Posterior vena cava (tissue), 2 donors: ENCODE measurements at regions not wholly inside any gene's neighbourhood (a gene's known extent, or its start where the extent isn't known, plus 50 kb on each side); places are given as distances from the start of the nearest gene placed in this dataset.

Source experiments
- DNase-seq: peaks from one replicate; pipeline ENCODE4 v3.0.0-alpha.2; 2020; ENCODE audit warnings: low spot score
- intact Hi-C, 2 donors: fragments of 100-400 bp; cut with DNase I; formaldehyde crosslinking; loops; one replicate each; pipeline versions ENCODE4 v1.14.1 to v1.14.2; 2022 to 2023
- donor health status: DM: yes; HTN: yes; CAD: no.
- donor health status: DM: yes; HTN: yes; CAD: no.

DNA sequence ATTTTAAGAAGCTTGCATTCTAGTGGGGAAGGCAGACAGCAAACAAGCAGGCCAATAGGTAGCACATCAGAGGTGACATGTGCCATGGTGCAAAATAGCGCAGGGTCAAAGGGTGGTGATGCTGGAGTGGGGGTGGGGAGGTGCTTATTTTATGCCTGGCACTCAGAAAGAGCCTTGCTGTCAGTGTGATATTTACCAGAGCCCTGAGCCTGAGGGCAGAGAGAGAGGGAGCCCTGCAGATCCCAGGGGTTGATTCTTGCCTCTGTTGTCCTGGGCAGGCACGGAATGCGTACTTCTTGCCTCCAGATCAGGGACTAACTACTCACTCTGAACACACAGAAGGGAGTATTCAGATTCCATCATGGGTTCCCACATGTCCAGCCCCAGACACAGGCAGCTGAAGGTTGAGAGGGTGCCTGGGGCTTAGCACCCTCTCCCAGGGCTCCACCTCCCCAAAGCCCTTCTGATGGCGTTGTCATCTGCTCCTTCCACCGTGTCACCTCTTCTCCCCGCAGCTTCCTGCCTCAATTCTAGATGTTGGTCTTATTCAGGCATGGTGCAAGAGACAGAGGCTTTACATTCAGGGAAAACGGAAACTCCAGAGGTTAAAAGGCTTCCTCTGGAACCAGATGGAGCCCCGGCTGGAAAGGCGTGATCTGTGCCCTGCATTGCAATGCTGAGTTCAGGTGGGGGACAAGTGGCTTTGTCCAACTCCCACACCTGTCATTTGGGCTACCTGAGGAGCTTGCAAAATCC is 252.3 kb downstream of the HAUS1 start:
- intact Hi-C loops: no loop called here
- DNase-seq: no peak

GRCh38 chr18:46360102-46360699 is 256.0 kb downstream of the HAUS1 start:
- intact Hi-C loops: no loop called here
- no peak for DNase-seq

DNA sequence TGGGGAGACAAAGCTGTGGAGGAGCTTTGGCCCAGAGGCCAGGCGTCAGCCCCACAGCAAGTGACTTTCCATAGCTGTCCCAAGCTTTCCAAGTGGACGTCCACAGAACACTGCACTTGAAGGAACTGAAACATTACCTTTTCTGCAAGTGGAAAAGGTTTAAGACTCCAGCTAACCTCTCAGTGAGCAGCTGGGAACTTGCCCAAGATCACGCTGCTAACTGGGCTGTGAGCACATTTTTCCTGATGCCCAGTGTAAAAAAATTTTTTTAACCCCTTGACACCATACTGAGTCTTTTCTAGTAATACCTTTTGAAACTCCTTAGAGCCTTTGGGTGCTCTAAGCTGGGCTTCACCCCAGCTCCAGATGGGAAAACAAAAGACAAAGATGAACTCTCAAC is 256.7 kb downstream of the HAUS1 start:
- intact Hi-C loops: no loop called here

DNA sequence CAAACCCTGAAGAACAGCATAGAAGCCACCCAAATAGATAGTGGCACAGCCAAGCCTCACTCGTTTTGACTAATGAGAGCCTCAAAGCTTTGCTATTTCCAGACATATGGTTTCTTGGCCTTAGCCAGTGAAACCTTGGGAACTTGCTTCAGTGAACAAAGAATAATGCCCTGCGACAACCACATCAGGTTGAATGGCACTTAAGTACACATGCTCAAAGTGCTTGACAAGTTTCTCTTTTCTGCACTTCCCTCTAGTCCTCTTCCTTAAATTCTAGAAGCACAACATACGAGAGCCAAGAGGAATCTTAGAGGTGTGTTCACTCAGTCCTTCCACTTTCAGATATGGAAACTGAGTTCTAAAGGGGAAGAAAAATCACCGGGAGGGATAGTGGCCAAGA is 258.3 kb downstream of the HAUS1 start:
- no peak for DNase-seq
- intact Hi-C loops: no loop called here

More for the DNA sequence above, 256.7 kb downstream of the HAUS1 start:
- DNase-seq: no peak

GRCh38 chr18:46364048-46364447 is 259.9 kb downstream of the HAUS1 start:
- intact Hi-C loops: no loop called here
- DNase-seq: no peak

- DNase-seq: peak; percentile 28
- intact Hi-C loops: no loop called here
Observed at GRCh38 chr18:46366201-46366600, 262.0 kb downstream of the HAUS1 start.

- DNase-seq: no peak
- intact Hi-C loops: no loop called here
Observed at GRCh38 chr18:46366751-46367376, 262.7 kb downstream of the HAUS1 start.

GRCh38 chr18:46369323-46369722 is 265.1 kb downstream of the HAUS1 start:
- intact Hi-C loops: no loop called here
- DNase-seq: no peak

- DNase-seq: no peak
- intact Hi-C loops: no loop called here
Observed at GRCh38 chr18:46370898-46371297, 266.7 kb downstream of the HAUS1 start.

DNA sequence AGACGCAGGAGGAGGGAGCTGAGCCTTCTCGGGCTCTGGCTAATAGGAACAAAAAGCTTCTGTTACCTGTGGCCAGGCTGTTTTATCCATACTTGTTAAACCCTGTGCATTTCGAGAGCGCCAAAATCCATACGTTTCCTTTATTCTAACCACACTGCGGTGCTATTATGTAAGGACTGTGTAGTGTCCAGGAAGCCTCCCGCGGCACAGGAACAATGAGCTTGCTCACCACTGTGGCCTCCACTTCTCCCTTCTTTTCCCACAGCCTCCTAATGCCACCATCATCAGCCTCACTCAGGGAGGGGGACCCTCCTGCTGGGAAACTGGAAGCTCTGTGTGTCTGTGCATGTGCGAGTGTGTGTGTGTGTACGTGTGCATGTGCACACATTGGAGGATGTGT is 268.5 kb downstream of the HAUS1 start:
- intact Hi-C loops: no loop called here

GRCh38 chr18:46373131-46373530 is 268.9 kb downstream of the HAUS1 start:
- intact Hi-C loops: no loop called here
- no peak for DNase-seq

More for the DNA sequence above, 268.5 kb downstream of the HAUS1 start:
- no peak for DNase-seq

- intact Hi-C loops: no loop called here
Observed at GRCh38 chr18:46373791-46374190, 269.6 kb downstream of the HAUS1 start.

DNA sequence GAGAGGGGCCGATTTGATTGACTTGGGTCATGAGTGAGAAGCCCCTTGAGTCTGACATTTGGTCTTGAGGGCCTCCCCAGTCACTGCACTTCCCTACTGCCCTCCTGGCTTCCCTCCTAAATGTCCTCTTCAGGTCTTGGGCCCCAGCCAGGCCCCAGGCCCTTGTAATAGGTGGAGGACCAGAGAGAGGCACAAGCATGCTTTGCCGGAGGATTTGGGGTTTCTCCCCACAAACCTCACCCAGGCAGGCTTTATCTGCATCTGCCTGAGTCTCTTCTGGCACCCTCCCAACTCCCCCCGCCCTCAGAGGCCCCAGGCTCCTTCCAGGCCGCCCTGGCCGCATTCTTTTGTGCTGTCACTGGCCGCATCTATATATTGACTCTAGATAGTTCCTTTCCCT is 270.7 kb downstream of the HAUS1 start:
- intact Hi-C loops: no loop called here
- no peak for DNase-seq

More at GRCh38 chr18:46373791-46374190, 269.6 kb downstream of the HAUS1 start:
- DNase-seq: no peak

- intact Hi-C loops: no loop called here
- DNase-seq: no peak
Observed at GRCh38 chr18:46377557-46377956, 273.4 kb downstream of the HAUS1 start.

DNA sequence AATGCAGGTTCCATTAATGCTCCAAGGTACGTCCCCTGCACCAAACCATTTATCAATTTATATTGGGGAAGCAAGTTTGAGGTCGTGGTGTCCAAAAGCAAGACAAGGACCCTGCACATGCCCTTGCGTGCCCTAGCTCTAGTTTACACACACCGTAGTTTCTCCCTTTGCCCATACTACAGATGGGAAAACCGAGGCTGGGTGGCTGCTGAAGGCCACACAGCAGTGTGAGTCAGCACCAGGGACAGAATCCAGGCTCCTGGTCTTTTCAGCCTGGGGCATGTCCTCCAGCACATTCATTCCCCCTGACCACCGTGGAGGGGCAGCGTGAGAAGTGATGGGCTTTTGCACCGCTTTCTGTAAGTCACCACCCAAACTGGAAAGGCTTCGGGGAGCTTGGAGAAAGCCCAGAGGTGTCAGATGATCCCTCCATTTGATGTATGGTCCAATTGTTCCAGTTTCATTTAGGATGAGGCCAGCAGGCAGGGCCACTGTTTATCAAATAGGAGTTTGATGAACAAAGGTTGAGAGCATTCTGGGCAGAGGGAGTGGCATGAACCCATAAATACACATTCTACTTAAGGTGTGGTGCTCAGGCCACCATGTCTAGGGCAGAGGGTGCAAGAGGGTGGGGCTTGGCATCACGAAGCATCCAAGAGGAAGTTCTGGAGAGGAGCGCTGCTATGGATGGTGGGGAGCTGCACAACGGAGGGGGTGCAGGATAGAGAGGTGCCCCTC is 274.1 kb downstream of the HAUS1 start:
- DNase-seq: no peak
- intact Hi-C loops: no loop called here

DNA sequence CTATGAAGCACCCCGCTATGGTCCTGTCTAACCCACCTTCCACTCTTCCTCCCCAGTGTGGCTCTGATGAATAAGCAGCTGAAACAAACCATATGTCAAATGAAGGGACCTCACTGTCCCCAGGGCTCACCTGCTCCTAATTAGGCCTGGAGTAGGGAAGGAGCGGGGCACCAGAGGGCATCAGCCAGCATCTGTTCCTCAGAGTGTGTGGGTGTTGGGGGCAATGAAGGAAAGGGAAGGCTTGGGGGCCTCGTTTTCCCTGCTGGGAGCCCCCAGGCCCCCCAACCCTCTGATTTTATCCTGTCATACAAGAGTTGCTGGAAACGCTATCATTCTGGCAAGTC is 274.7 kb downstream of the HAUS1 start:
- intact Hi-C loops: no loop called here
- DNase-seq: no peak

DNA sequence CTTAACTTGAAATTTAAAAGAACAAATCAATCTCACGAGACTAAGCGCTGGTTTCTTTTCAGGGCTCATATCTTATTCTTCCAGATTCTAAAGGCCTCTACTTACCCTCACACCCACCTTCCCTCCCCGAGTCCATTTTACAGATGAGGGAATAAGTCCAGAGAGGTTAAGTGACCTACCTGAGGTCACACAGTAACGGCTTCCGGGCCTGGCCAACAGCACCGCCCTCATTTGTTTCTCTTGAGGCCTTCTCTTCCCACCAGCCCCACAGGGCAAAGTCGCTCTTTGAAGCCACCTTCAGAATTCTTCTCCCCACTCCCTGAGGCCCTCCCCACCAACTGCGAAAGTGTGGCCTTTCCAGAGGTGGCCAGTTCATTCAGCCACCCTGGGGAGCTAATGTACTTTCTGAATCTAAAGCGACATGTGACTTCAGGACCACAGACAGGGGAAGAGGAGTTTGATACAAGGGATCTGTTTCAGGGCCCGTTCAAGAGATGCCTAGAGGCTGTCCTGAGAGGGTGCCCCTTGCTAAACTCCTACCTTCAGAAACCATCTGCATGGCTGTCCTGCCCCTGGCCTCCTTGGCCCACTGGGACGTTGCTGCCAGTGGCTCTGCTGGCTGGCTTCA is 275.3 kb downstream of the HAUS1 start:
- no peak for DNase-seq
- intact Hi-C loops: no loop called here

- intact Hi-C loops: no loop called here
- no peak for DNase-seq
Observed at GRCh38 chr18:46385124-46385523, 271.9 kb downstream of the LOXHD1 start.

DNA sequence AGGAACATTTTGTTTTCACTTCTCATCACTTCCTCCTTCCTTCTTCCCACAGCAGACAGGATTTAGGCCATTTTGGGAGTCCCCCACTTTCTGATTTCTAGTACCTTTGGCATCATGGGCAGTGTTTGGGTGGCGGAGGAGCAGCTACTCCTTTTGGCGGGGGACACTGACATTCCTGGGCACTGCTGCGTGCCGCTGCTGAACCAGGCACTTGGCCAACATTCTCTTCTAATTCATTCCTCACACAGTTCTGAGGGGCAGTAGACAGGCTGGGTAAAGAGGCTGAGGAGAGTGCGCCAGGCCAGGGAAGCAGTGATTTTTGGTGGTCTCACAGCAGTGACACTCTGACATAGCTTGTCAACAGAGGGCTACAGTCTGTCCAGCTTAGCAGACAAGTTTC is 270.2 kb downstream of the LOXHD1 start:
- intact Hi-C loops: no loop called here
- no peak for DNase-seq
